ENCODE measurements at regions not wholly inside any gene's neighbourhood (a gene's known extent, or its start where the extent isn't known, plus 50 kb on each side); places are given as distances from the start of the nearest gene placed in this dataset.

- ChIA-PET CTCF (interaction anchor here (1.4 kb wide), 1 partner anchor 10 kb away, joined by 4 read pairs; no protein-coding TSS in a partner anchor), POLR2A (no interaction called here)
- H3K9me3 Mint-ChIP-seq: no peaks in the 10 kb centered on the region
- no peaks in the 10 kb centered on the region for H3K4me1 Mint-ChIP-seq (ENCODE audit: low read depth)
- no peak overlapping the region for H3K27ac Mint-ChIP-seq
- no peak for TF ChIP-seq CTCF (IDR thresholded peaks at IDR 0.05)
- H3K36me3 Mint-ChIP-seq (ENCODE audit: low read depth): no peaks in the 10 kb centered on the region
- no peak for ATAC-seq
- DNase-seq: no peak
- no peak overlapping the region for H3K4me3 Mint-ChIP-seq
- H3K27me3 Mint-ChIP-seq: peaks cover 15% of the 10 kb centered on the region
- intact Hi-C loops (cut with micrococcal nuclease): no loop called here
These were observed 214.2 kb upstream of the FOXD3 start for GRCh38 chr1:63108206-63108605.

- intact Hi-C loops (cut with micrococcal nuclease): no loop called here
- TF ChIP-seq CTCF (IDR thresholded peaks at IDR 0.05): no peak
- no peaks in the 10 kb centered on the region for H3K4me1 Mint-ChIP-seq (ENCODE audit: low read depth)
- no peak for ATAC-seq
- H3K9me3 Mint-ChIP-seq: no peaks in the 10 kb centered on the region
- DNase-seq: peak; percentile 7
- H3K4me3 Mint-ChIP-seq: no peak overlapping the region
- CTCF ChIA-PET: no interaction called here
- peaks cover 14% of the 10 kb centered on the region for H3K27me3 Mint-ChIP-seq
- no peaks in the 10 kb centered on the region for H3K36me3 Mint-ChIP-seq (ENCODE audit: low read depth)
- POLR2A ChIA-PET: no interaction called here
- no peak overlapping the region for H3K27ac Mint-ChIP-seq
These were observed 210.0 kb upstream of the FOXD3 start for GRCh38 chr1:63112155-63112900.

GRCh38 chr1:63115527-63115926, 206.8 kb upstream of the FOXD3 start:
- intact Hi-C loops (cut with micrococcal nuclease): no loop called here
- H3K36me3 Mint-ChIP-seq (ENCODE audit: low read depth): no peaks in the 10 kb centered on the region
- peaks cover 5% of the 10 kb centered on the region for H3K27me3 Mint-ChIP-seq
- H3K4me3 Mint-ChIP-seq: no peak overlapping the region
- DNase-seq (no peak), ATAC-seq (no peak)
- no peaks in the 10 kb centered on the region for H3K4me1 Mint-ChIP-seq (ENCODE audit: low read depth)
- ChIA-PET POLR2A (no interaction called here), CTCF (no interaction called here)
- H3K27ac Mint-ChIP-seq: no peak overlapping the region
- no peaks in the 10 kb centered on the region for H3K9me3 Mint-ChIP-seq
- TF ChIP-seq CTCF (IDR thresholded peaks at IDR 0.05): no peak

- POLR2A ChIA-PET: no interaction called here
- Mint-ChIP-seq H3K4me1 (ENCODE audit: low read depth) (no peaks in the 10 kb centered on the region), H3K36me3 (ENCODE audit: low read depth) (no peaks in the 10 kb centered on the region), H3K4me3 (no peak overlapping the region), H3K27me3 (peaks cover 4% of the 10 kb centered on the region), H3K9me3 (no peaks in the 10 kb centered on the region), H3K27ac (no peak overlapping the region)
- ATAC-seq (no peak), DNase-seq (no peak)
- TF ChIP-seq CTCF (IDR thresholded peaks at IDR 0.05): no peak
- intact Hi-C loops (cut with micrococcal nuclease): no loop called here
- CTCF ChIA-PET: no interaction called here
These were observed 206.4 kb upstream of the FOXD3 start for GRCh38 chr1:63116016-63116415.

- CTCF ChIA-PET: no interaction called here
- TF ChIP-seq CTCF (IDR thresholded peaks at IDR 0.05): no peak
- intact Hi-C loops (cut with micrococcal nuclease): no loop called here
- H3K4me1 Mint-ChIP-seq (ENCODE audit: low read depth): no peaks in the 10 kb centered on the region
- ATAC-seq (no peak), DNase-seq (no peak)
- H3K27me3 Mint-ChIP-seq: peaks cover 8% of the 10 kb centered on the region
- H3K9me3 Mint-ChIP-seq: no peaks in the 10 kb centered on the region
- no peak overlapping the region for H3K4me3 Mint-ChIP-seq
- POLR2A ChIA-PET: no interaction called here
- no peak overlapping the region for H3K27ac Mint-ChIP-seq
- no peaks in the 10 kb centered on the region for H3K36me3 Mint-ChIP-seq (ENCODE audit: low read depth)
These were observed 202.7 kb upstream of the FOXD3 start for GRCh38 chr1:63119575-63120155.

Data from activated CD8-positive, alpha-beta T cell treated with anti-CD3 and anti-CD28 coated beads for 36 hours (primary cell).